ENCODE measurements at regions not wholly inside any gene's neighbourhood (a gene's known extent, or its start where the extent isn't known, plus 50 kb on each side); places are given as distances from the start of the nearest gene placed in this dataset.

DNA sequence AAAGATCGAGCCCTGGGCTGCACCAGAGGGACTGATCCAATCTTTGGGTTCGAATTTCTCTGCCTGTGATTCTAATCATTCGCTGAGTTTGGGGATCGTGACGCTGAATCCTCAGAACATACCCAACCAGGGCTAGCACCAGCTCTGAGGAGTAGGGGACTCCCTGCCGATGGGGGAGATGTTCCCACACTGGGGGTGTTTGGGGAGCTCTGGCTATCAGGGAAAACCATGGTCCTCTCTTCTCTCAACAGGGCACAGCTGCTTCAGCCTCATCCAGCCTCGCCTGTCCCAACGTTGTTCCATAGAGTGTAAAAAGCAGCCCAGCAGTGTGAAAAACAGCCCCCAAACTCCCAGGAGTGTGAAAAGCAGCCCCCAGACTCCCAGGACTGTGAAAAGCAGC lies 136.6 kb downstream of the ANKRD60 start:
- FAIRE-seq: no peak

DNA sequence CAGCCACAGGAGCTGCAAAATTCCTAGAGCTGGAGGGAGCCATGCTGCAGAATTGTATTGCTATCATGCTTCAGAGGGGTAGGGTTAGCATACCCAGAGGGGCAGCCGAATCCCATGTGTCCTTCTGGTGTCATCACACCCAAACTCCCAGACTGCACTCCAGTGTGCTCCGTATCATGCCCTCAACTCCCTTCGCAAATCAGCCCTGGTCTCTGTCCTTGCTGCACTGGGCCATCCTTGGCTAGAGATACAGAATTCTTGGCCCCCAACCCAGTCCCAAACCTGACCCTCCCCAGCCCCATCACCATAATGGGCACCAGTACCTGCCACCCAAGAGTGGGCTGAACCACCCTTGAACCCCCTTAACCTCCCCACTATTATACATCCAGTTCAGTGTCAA lies 138.3 kb downstream of the ANKRD60 start:
- TF ChIP-seq CTCF (IDR thresholded peaks at IDR 0.05; ENCODE audit: borderline replicate concordance, extremely low read depth, insufficient read depth): no peak
- intact Hi-C loops (cut with DNase I): no loop called here
- Histone ChIP-seq H3K4me3 (ENCODE audit: low read length in 3 of 3) (no peak overlapping the region), H3K36me3 (ENCODE audit: control insufficient read depth in 2 of 3, insufficient read depth in 3 of 3, low read length in 3 of 3) (no peaks in the 10 kb centered on the region), H3K9ac (ENCODE audit: low read length in 3 of 3) (no peak overlapping the region), H3K9me3 (ENCODE audit: control insufficient read depth in 2 of 3, insufficient read depth in 1 of 3, low read length in 3 of 3) (no peaks in the 10 kb centered on the region), H3K4me1 (ENCODE audit: control insufficient read depth in 2 of 3, insufficient read depth in 2 of 3, low read depth in 1 of 3, low read length in 3 of 3) (no peaks in the 10 kb centered on the region), H3K27ac (ENCODE audit: low read depth in 2 of 2, low read length in 2 of 2) (no peak overlapping the region), H3K27me3 (ENCODE audit: control insufficient read depth, insufficient read depth, low read length) (no peaks in the 10 kb centered on the region)
- no peak for FAIRE-seq
- DNase-seq: no peak

More for the DNA sequence above, 136.6 kb downstream of the ANKRD60 start:
- H3K36me3 ChIP-seq (ENCODE audit: control insufficient read depth in 2 of 3, insufficient read depth in 3 of 3, low read length in 3 of 3): no peaks in the 10 kb centered on the region
- H3K4me3 ChIP-seq (ENCODE audit: low read length in 3 of 3): no peak overlapping the region
- H3K27ac ChIP-seq (ENCODE audit: low read depth in 2 of 2, low read length in 2 of 2): no peak overlapping the region
- TF ChIP-seq CTCF (IDR thresholded peaks at IDR 0.05; ENCODE audit: borderline replicate concordance, extremely low read depth, insufficient read depth): no peak
- H3K9ac ChIP-seq (ENCODE audit: low read length in 3 of 3): no peak overlapping the region
- H3K4me1 ChIP-seq (ENCODE audit: control insufficient read depth in 2 of 3, insufficient read depth in 2 of 3, low read depth in 1 of 3, low read length in 3 of 3): no peaks in the 10 kb centered on the region
- no peaks in the 10 kb centered on the region for H3K27me3 ChIP-seq (ENCODE audit: control insufficient read depth, insufficient read depth, low read length)
- intact Hi-C loops (cut with DNase I): no loop called here
- no peaks in the 10 kb centered on the region for H3K9me3 ChIP-seq (ENCODE audit: control insufficient read depth in 2 of 3, insufficient read depth in 1 of 3, low read length in 3 of 3)
- DNase-seq: no peak

- Histone ChIP-seq H3K9me3 (ENCODE audit: control insufficient read depth in 2 of 3, insufficient read depth in 1 of 3, low read length in 3 of 3) (no peaks in the 10 kb centered on the region), H3K4me3 (ENCODE audit: low read length in 3 of 3) (no peak overlapping the region), H3K27ac (ENCODE audit: low read depth in 2 of 2, low read length in 2 of 2) (no peak overlapping the region), H3K4me1 (ENCODE audit: control insufficient read depth in 2 of 3, insufficient read depth in 2 of 3, low read depth in 1 of 3, low read length in 3 of 3) (no peaks in the 10 kb centered on the region), H3K9ac (ENCODE audit: low read length in 3 of 3) (no peak overlapping the region), H3K27me3 (ENCODE audit: control insufficient read depth, insufficient read depth, low read length) (no peaks in the 10 kb centered on the region), H3K36me3 (ENCODE audit: control insufficient read depth in 2 of 3, insufficient read depth in 3 of 3, low read length in 3 of 3) (no peaks in the 10 kb centered on the region)
- intact Hi-C loops (cut with DNase I): no loop called here
- TF ChIP-seq CTCF (IDR thresholded peaks at IDR 0.05; ENCODE audit: borderline replicate concordance, extremely low read depth, insufficient read depth): no peak
- DNase-seq: no peak
- no peak for FAIRE-seq
Measured at GRCh38 chr20:58088625-58089024, 139.8 kb downstream of the ANKRD60 start.

GRCh38 chr20:58088105-58088504 lies 140.3 kb downstream of the ANKRD60 start:
- H3K4me3 ChIP-seq (ENCODE audit: low read length in 3 of 3): no peak overlapping the region

More at GRCh38 chr20:58088105-58088504, 140.3 kb downstream of the ANKRD60 start:
- Histone ChIP-seq H3K27me3 (ENCODE audit: control insufficient read depth, insufficient read depth, low read length) (no peaks in the 10 kb centered on the region), H3K9me3 (ENCODE audit: control insufficient read depth in 2 of 3, insufficient read depth in 1 of 3, low read length in 3 of 3) (no peaks in the 10 kb centered on the region), H3K36me3 (ENCODE audit: control insufficient read depth in 2 of 3, insufficient read depth in 3 of 3, low read length in 3 of 3) (no peaks in the 10 kb centered on the region), H3K27ac (ENCODE audit: low read depth in 2 of 2, low read length in 2 of 2) (no peak overlapping the region), H3K4me1 (ENCODE audit: control insufficient read depth in 2 of 3, insufficient read depth in 2 of 3, low read depth in 1 of 3, low read length in 3 of 3) (no peaks in the 10 kb centered on the region), H3K9ac (ENCODE audit: low read length in 3 of 3) (no peak overlapping the region)
- DNase-seq (no peak), FAIRE-seq (no peak)
- intact Hi-C loops (cut with DNase I): no loop called here
- TF ChIP-seq CTCF (IDR thresholded peaks at IDR 0.05; ENCODE audit: borderline replicate concordance, extremely low read depth, insufficient read depth): no peak

All from kidney (tissue), 13 donors.